ENCODE measurements at regions not wholly inside any gene's neighbourhood (a gene's known extent, or its start where the extent isn't known, plus 50 kb on each side); places are given as distances from the start of the nearest gene placed in this dataset.

- H3K27ac ChIP-seq = no peak overlapping the region
- DNase-seq = no peak
- intact Hi-C loops (cut with DNase I) = no loop called here
- peaks cover 6% of the 10 kb centered on the region for H3K4me1 ChIP-seq (ENCODE audit: insufficient read depth)
- no peaks in the 10 kb centered on the region for H3K27me3 ChIP-seq
- no peak overlapping the region for H3K4me3 ChIP-seq
- H3K9me3 ChIP-seq = no peaks in the 10 kb centered on the region
- TF ChIP-seq POLR2A (IDR thresholded peaks at IDR 0.05) (no peak), CTCF (IDR thresholded peaks at IDR 0.05) (no peak), EP300 (IDR thresholded peaks at IDR 0.05) (no peak)
- H3K36me3 ChIP-seq = no peaks in the 10 kb centered on the region
These were observed 308.9 kb upstream of the NT5C1B start for GRCh38 chr2:18898271-18898670.

- Histone ChIP-seq H3K36me3 (no peaks in the 10 kb centered on the region), H3K4me1 (ENCODE audit: insufficient read depth) (peaks cover 2% of the 10 kb centered on the region), H3K27ac (no peak overlapping the region), H3K4me3 (no peak overlapping the region), H3K9me3 (no peaks in the 10 kb centered on the region), H3K27me3 (no peaks in the 10 kb centered on the region)
- WGBS, 3 donors = 15 to 38% (median 28%) methylated on average over 2 of the region's 2 CpGs
- intact Hi-C loops (cut with DNase I) = no loop called here
- TF ChIP-seq CTCF (IDR thresholded peaks at IDR 0.05) = no peak
- no peak for TF ChIP-seq POLR2A (IDR thresholded peaks at IDR 0.05)
- TF ChIP-seq EP300 (IDR thresholded peaks at IDR 0.05) = no peak
- peak in 1 of 5 donors; percentile 38 for DNase-seq
These were observed 306.9 kb upstream of the NT5C1B start for GRCh38 chr2:18896125-18896764.

- no peaks in the 10 kb centered on the region for H3K4me1 ChIP-seq (ENCODE audit: insufficient read depth)
- TF ChIP-seq CTCF (IDR thresholded peaks at IDR 0.05) (no peak), POLR2A (IDR thresholded peaks at IDR 0.05) (no peak), EP300 (IDR thresholded peaks at IDR 0.05) (no peak)
- H3K9me3 ChIP-seq = no peaks in the 10 kb centered on the region
- WGBS, 3 donors = 75 to 88% (median 79%) methylated on average over 3 of the region's 3 CpGs
- no peak overlapping the region for H3K4me3 ChIP-seq
- H3K36me3 ChIP-seq = no peaks in the 10 kb centered on the region
- intact Hi-C loops (cut with DNase I) = no loop called here
- no peaks in the 10 kb centered on the region for H3K27me3 ChIP-seq
- H3K27ac ChIP-seq = no peak overlapping the region
- DNase-seq = no peak
These were observed 302.4 kb upstream of the NT5C1B start for GRCh38 chr2:18891600-18892345.

GRCh38 chr2:18889565-18890332, 300.4 kb upstream of the NT5C1B start:
- intact Hi-C loops (cut with DNase I) = no loop called here
- Histone ChIP-seq H3K4me3 (no peak overlapping the region), H3K27me3 (no peaks in the 10 kb centered on the region), H3K9me3 (no peaks in the 10 kb centered on the region), H3K27ac (no peak overlapping the region), H3K4me1 (ENCODE audit: insufficient read depth) (no peaks in the 10 kb centered on the region), H3K36me3 (no peaks in the 10 kb centered on the region)
- 57 to 70% (median 61%) methylated on average over 5 of the region's 5 CpGs for whole genome bisulfite sequencing, 3 donors
- DNase-seq = no peak
- TF ChIP-seq EP300 (IDR thresholded peaks at IDR 0.05) (no peak), POLR2A (IDR thresholded peaks at IDR 0.05) (no peak), CTCF (IDR thresholded peaks at IDR 0.05) (no peak)

Measured in ovary (tissue), 7 donors.